Activated B cell treated with CpG ODN at 0.5 μM for 24 hours (primary cell): ENCODE measurements at regions not wholly inside any gene's neighbourhood (a gene's known extent, or its start where the extent isn't known, plus 50 kb on each side); places are given as distances from the start of the nearest gene placed in this dataset.
A peak's percentile ranks its signal among the peaks of the same experiment; 100 is the strongest.

Experiments used
- ATAC-seq: fragments of 200-7000 bp; cut with Tn5 transposase; one replicate; pipeline ENCODE4 v1.10.0; 2021; ENCODE audit warnings: low read depth, mild to moderate bottlenecking, moderate library complexity
- CTCF ChIA-PET: fragments of 350-600 bp; sonication (Branson Sonifier 250); formaldehyde crosslinking; loops from one replicate; lab custom pipeline; 2021; ENCODE audit warnings: antibody characterized with exemption; lab: Charles Lee
- POLR2A ChIA-PET: fragments of 350-600 bp; sonication (Branson Sonifier 250); formaldehyde crosslinking; loops from one replicate; lab custom pipeline; 2021; ENCODE audit warnings: antibody characterized with exemption; lab: Charles Lee
- DNase-seq: peaks from one replicate; pipeline ENCODE4 v3.0.0; 2022
- H3K27ac Mint-ChIP-seq: one replicate; pipeline ENCODE4 v1.8.0; 2020; ENCODE audit warnings: mixed read lengths
- H3K27me3 Mint-ChIP-seq: one replicate; pipeline ENCODE4 v1.8.0; 2021; ENCODE audit warnings: mixed read lengths
- H3K36me3 Mint-ChIP-seq: one replicate; pipeline ENCODE4 v1.8.0; 2021; ENCODE audit warnings: low read depth, mixed read lengths
- H3K4me1 Mint-ChIP-seq: one replicate; pipeline ENCODE4 v1.8.0; 2021; ENCODE audit warnings: mixed read lengths
- H3K4me3 Mint-ChIP-seq: one replicate; pipeline ENCODE4 v1.8.0; 2020; ENCODE audit warnings: mild to moderate bottlenecking, mixed read lengths
- H3K9me3 Mint-ChIP-seq: one replicate; pipeline ENCODE4 v1.8.0; 2020; ENCODE audit warnings: mixed read lengths
- CTCF ChIP-seq: fragments of 200-600 bp; IDR thresholded peaks from one replicate; pipeline ENCODE4 v1.8.0; 2022; ENCODE audit warnings: antibody characterized with exemption, mild to moderate bottlenecking
- intact Hi-C: fragments of 100-400 bp; cut with micrococcal nuclease; formaldehyde crosslinking; loops from one replicate; pipeline ENCODE4 v1.15.1; 2024

- DNase-seq: no peak
- CTCF ChIA-PET: no interaction called here
- ATAC-seq: no peak
- intact Hi-C loops: loop anchor here (2.0 to 10.0 kb wide), 2 partner anchors 1058 to 1096 kb away; no protein-coding TSS in a partner anchor
- Mint-ChIP-seq H3K27ac (no peak overlapping the region), H3K9me3 (no peaks in the 10 kb centered on the region), H3K36me3 (no peaks in the 10 kb centered on the region), H3K4me1 (no peaks in the 10 kb centered on the region), H3K27me3 (no peaks in the 10 kb centered on the region), H3K4me3 (no peak overlapping the region)
- POLR2A ChIA-PET: no interaction called here
- no peak for TF ChIP-seq CTCF
Observed at GRCh38 chr17:70622368-70623260, 453.3 kb downstream of the KCNJ2 start.

GRCh38 chr17:70624211-70624610, 454.9 kb downstream of the KCNJ2 start:
- no peaks in the 10 kb centered on the region for H3K9me3 Mint-ChIP-seq
- no peaks in the 10 kb centered on the region for H3K27me3 Mint-ChIP-seq
- no peak overlapping the region for H3K27ac Mint-ChIP-seq
- DNase-seq (no peak), ATAC-seq (no peak)
- ChIA-PET CTCF (no interaction called here), POLR2A (no interaction called here)
- H3K4me3 Mint-ChIP-seq: no peak overlapping the region
- TF ChIP-seq CTCF: no peak
- H3K36me3 Mint-ChIP-seq: no peaks in the 10 kb centered on the region
- H3K4me1 Mint-ChIP-seq: no peaks in the 10 kb centered on the region
- intact Hi-C loops: loop anchor here (10.0 kb wide), 1 partner anchor 1059 kb away; no protein-coding TSS in a partner anchor

- no peak overlapping the region for H3K27ac Mint-ChIP-seq
- intact Hi-C loops: loop anchor here (10.0 kb wide), 1 partner anchor 1065 kb away; no protein-coding TSS in a partner anchor
Observed at GRCh38 chr17:70629902-70630301, 460.6 kb downstream of the KCNJ2 start.

GRCh38 chr17:70636517-70637133, 467.3 kb downstream of the KCNJ2 start:
- intact Hi-C loops: no loop called here
- ATAC-seq: no peak
- TF ChIP-seq CTCF: peak; percentile 74
- ChIA-PET POLR2A (no interaction called here), CTCF (interaction anchor here (1.5 kb wide), 1 partner anchor 1903 kb away, joined by 3 read pairs; no protein-coding TSS in a partner anchor)
- H3K4me1 Mint-ChIP-seq: no peaks in the 10 kb centered on the region
- no peaks in the 10 kb centered on the region for H3K9me3 Mint-ChIP-seq
- no peak overlapping the region for H3K27ac Mint-ChIP-seq
- no peak overlapping the region for H3K4me3 Mint-ChIP-seq
- H3K27me3 Mint-ChIP-seq: no peaks in the 10 kb centered on the region
- H3K36me3 Mint-ChIP-seq: no peaks in the 10 kb centered on the region
- no peak for DNase-seq

More at GRCh38 chr17:70629902-70630301, 460.6 kb downstream of the KCNJ2 start:
- no peaks in the 10 kb centered on the region for H3K27me3 Mint-ChIP-seq
- no peaks in the 10 kb centered on the region for H3K36me3 Mint-ChIP-seq
- no peaks in the 10 kb centered on the region for H3K4me1 Mint-ChIP-seq
- no peak overlapping the region for H3K4me3 Mint-ChIP-seq
- DNase-seq: no peak
- H3K9me3 Mint-ChIP-seq: no peaks in the 10 kb centered on the region
- ATAC-seq: no peak
- TF ChIP-seq CTCF: no peak
- CTCF ChIA-PET: no interaction called here
- POLR2A ChIA-PET: no interaction called here

GRCh38 chr17:70642059-70642458, 472.7 kb downstream of the KCNJ2 start:
- Mint-ChIP-seq H3K9me3 (no peaks in the 10 kb centered on the region), H3K27ac (no peak overlapping the region), H3K4me1 (no peaks in the 10 kb centered on the region), H3K4me3 (no peak overlapping the region), H3K36me3 (no peaks in the 10 kb centered on the region), H3K27me3 (no peaks in the 10 kb centered on the region)
- intact Hi-C loops: no loop called here
- no peak for DNase-seq
- ATAC-seq: no peak
- CTCF ChIA-PET: no interaction called here
- no peak for TF ChIP-seq CTCF
- POLR2A ChIA-PET: no interaction called here
